ENCODE measurements at regions not wholly inside any gene's neighbourhood (a gene's known extent, or its start where the extent isn't known, plus 50 kb on each side); places are given as distances from the start of the nearest gene placed in this dataset.

GRCh38 chr16:86202760-86203426, 303.9 kb downstream of the IRF8 start:
- DNase-seq (ENCODE audit: extremely low spot score, insufficient read length, low read depth) (no peak), FAIRE-seq (no peak)

GRCh38 chr16:86203557-86204275, 304.8 kb downstream of the IRF8 start:
- no peak for DNase-seq (ENCODE audit: extremely low spot score, insufficient read length, low read depth)
- no peak for FAIRE-seq

DNA sequence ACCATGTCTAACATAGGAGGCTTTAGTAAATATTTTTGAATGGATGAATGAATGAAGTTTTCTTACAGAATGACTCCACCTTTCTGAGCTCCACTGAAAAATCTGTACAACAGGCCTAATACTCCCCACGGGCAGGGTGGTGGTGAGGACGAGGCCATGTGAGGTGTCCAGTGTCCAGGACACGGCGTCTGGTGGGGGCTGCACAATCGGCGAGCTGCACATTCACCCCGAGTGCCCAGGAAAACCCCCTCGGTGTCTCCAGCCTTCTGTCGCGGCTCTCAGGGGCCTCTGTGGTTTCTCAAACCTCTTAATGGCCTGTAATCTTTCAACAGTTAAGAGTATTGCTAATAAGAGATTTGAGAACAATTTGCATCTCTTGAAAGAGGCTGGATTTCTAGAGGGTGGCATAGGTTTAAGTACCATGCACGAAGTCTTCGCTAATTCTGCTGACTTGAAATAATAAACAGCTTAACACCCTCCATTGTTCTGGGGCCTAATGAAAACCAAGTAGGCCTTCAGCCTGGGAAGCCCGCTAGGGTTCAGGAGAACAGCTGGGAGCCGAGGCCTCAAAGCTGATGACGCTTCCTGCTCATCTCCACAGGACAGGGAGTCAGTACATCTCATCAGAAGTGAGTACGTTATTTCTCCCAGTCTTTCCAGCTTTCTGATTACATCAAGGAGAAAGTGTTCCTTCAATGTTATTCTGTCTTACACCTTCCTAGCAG, 304.6 kb upstream of the FOXF1 start:
- FAIRE-seq, result no peak
- DNase-seq (ENCODE audit: extremely low spot score, insufficient read length, low read depth), result no peak

DNA sequence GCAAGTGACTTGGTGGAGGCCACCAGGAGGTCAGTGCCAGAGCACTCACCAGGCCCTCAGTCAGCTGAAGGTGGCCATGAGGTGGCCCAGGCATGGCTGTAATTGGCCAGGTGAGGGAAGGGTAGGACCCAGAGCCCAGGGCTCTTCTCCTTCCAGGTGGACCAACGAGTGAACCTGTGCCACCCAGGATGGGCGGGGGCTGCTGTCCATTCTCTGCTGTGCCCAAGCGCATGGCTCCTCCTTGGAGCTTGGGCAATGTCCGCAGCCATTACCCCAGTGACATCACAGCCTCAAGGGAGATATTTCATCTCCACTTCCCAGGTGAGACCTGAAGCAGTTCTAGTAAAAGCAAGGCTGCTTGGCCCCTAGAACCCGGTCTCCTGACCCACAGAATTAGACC, 303.0 kb upstream of the FOXF1 start:
- no peak for FAIRE-seq

GRCh38 chr16:86209202-86209601, 301.1 kb upstream of the FOXF1 start:
- DNase-seq (ENCODE audit: extremely low spot score, insufficient read length, low read depth) (no peak), FAIRE-seq (no peak)

More for the DNA sequence above, 303.0 kb upstream of the FOXF1 start:
- DNase-seq (ENCODE audit: extremely low spot score, insufficient read length, low read depth), result no peak

DNA sequence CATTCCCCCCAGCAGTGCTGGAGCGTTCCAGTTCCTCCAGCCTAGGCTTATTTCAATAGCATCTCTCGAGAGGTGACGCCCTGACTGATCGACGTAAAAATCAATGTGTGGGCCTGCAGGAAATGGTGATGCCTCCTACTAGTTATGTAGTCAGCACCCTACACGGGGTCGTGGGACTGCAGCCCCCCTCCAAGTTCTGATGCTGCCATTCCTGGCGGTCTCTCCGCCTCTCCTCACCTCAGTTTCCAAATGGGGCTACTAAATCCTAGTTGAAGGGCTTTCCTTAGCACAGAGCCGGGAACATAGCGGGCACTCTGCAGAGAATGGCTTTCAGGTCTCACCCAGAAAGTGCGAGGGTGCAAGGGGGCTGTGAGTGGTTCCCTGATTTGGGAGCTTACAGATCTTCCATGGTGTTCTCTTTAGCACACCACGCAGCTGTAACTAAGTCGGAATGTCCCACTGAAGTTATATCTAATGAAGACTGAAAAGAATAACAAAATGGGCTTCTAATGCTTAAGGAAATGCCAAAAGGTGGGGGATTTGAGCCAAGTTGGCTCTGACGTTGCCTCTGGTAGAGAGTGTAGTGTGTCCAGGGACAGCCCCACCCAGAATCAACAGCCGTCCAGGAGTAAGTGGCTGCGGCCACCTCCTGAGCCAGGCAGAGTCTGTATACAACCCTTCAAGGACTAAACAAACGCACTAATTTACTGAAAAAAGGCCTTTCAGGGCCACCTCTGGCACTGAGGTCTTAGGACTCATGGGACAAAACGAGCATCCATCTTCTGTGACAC, 299.7 kb upstream of the FOXF1 start:
- DNase-seq (ENCODE audit: extremely low spot score, insufficient read length, low read depth) (no peak), FAIRE-seq (no peak)

- no peak for DNase-seq (ENCODE audit: extremely low spot score, insufficient read length, low read depth)
- FAIRE-seq, result no peak
These were observed 299.1 kb upstream of the FOXF1 start for GRCh38 chr16:86211265-86211664.

DNA sequence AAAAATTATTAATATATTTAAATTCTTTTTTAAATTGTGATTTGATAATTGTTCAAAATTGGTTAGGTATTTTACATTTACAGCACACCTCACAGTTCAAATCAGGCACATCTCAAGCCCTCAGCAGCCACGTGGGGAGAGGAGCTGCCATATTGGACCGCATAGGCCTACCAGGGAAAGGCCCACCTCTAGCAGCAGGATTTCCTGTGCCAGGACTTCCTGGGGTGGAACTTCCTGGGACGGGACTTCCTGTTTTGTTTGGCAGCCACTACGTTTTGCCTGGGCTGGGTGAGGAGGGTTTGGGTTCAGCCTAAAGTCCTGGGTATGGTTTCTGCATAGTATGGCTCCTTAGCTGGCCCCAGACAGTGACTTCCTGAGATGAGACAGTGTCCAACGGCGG, 298.5 kb upstream of the FOXF1 start:
- FAIRE-seq, result no peak

GRCh38 chr16:86212706-86213436, 297.5 kb upstream of the FOXF1 start:
- FAIRE-seq, result no peak

More for the DNA sequence above, 298.5 kb upstream of the FOXF1 start:
- DNase-seq (ENCODE audit: extremely low spot score, insufficient read length, low read depth), result no peak

DNA sequence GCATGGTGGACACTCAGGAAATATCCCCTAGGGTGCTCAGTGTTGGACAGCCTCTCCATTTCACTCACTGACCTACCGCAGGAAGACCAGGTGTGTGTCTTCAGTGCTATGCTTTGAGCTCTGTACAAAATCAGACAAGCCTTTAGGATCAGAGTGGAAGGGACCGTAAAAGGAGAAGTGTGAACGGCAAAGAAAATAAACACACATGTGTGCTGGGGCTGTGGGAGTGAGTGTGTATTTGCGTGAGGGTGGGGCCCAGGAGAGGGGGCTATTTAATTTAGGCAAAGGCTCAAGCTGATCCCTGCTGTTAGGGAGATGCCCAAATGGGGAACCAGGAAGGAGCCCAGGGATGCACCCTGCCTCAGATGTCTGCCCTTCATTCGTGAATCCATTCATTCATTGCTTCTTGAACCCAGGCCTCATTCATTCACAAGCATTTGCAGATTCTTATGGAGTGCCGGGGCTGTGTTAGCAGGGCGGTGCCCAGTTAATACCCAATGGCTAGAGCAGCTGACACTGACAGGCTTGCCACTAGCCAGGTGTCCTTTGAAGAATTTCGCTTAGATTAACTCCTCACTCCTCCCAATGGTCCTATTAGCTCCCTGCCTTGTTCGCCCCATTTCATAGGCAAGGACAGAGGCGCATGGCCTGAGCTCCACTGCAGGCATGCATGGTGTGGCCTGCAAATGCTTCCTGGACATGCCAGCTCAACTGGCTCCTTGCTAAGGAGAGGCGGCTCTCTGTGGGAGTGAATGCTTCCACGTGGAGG, 296.7 kb upstream of the FOXF1 start:
- DNase-seq (ENCODE audit: extremely low spot score, insufficient read length, low read depth), result no peak
- no peak for FAIRE-seq

More at GRCh38 chr16:86212706-86213436, 297.5 kb upstream of the FOXF1 start:
- DNase-seq (ENCODE audit: extremely low spot score, insufficient read length, low read depth), result no peak

GRCh38 chr16:86214326-86215232, 295.7 kb upstream of the FOXF1 start:
- FAIRE-seq (no peak), DNase-seq (ENCODE audit: extremely low spot score, insufficient read length, low read depth) (no peak)

DNA sequence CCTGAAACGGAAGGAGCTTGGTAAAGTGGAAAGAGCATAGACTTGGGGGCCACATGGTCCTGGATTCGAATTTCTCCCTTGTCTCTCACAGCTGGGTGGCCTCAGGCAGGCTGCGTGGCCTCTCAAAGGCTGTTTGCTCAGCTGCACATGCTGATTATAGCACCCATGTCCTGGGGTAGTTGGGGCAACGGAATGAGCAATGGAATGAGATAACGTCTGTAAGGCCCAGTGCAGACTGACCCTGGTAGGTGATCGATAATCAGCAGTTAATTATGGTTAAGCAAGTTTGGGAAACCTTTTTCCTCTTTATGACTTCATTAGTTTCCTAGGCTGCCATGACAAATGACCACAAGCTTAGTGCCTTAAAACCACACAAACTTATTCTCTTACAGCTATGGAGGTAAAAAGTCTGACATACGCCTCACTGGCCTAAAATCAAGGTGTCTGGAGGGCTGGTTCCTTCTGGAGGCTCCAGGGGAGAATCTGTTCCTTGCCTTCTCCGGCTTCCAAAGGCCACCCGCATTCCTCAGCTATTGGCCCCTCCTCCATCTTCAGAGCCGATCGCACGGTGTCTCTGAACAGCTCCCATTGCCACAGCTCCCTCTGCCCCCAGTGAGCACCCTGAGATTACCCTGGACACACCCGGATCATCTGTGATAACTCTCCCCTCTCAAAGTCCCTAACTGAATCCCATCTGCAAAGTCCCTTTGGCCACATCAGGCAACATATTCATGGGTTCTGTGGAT, 294.9 kb upstream of the FOXF1 start:
- no peak for FAIRE-seq
- DNase-seq (ENCODE audit: extremely low spot score, insufficient read length, low read depth), result no peak

DNA sequence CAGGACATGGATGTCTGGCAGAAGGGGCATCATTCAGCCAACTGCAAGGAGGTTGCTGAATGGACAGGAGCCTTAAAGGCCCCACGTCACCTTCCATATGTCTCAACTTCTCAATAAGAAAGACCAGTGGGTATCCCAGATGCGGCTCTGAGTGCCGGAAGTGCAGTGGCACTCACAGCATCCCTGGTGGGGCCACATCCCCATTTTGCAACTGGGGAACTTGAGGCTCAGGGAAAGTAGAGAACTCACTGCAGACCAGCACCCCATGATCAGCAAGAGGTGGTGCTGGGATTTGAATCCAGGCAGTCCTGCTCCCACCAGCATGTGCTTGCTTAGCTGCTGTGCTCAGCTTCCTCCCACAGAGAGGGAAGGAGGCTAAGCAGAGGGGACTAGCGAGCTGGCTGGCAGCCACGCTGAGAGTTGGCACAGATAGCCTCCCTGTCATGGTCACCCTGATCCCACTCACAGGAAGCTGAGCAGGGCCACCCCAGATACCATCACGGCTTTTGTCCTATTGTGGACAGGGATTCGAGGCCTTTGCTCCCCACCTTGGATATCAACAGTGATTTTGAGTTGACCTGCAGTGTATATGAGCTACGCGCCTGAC, 294.2 kb upstream of the FOXF1 start:
- FAIRE-seq (no peak), DNase-seq (ENCODE audit: extremely low spot score, insufficient read length, low read depth) (no peak)

GRCh38 chr16:86216591-86216990, 293.7 kb upstream of the FOXF1 start:
- no peak for DNase-seq (ENCODE audit: extremely low spot score, insufficient read length, low read depth)
- no peak for FAIRE-seq

DNA sequence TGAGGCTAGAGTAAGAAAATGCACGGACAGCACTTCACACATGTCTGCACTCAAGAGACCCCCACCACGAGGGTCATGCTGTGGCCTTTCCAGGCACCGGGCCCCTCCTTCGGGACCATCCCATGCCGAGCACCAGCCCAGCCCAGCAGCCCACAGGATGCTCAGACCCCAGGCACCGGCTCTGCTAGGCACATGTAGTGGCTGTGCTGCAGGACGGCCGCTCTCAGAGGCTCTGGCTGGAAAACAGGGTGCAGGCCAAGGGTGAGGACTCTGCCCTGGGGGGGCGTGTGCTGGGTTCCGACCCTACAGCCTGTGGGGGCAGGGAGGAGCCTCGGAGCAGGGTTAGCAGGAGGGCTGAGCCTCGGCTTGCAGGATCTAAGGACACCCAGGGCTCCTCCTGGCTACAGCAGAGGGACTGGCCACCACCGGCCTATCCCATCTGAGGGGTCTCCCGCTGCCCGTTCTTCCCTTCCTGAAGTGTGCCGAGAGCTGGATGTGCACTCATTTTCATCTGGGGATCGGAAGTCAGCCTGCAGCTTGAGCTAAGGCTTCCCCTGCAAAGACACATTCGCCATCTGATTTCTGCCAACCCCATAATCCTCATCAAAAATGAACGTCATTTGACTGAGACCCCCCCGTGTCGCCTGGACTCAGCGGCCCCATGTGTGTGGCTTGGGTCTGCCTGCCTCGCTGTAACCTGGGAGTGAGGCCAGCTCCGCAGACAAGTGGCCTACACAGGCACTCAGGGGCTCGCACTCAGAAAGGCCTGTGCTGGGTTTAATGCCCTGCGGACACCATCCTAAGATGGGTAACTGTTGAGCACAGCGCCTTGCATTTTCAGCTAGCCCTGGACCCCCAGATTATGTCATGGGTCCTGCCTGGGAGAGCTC, 293.1 kb upstream of the FOXF1 start:
- no peak for FAIRE-seq
- no peak for DNase-seq (ENCODE audit: extremely low spot score, insufficient read length, low read depth)

- FAIRE-seq, result no peak
- no peak for DNase-seq (ENCODE audit: extremely low spot score, insufficient read length, low read depth)
These were observed 292.4 kb upstream of the FOXF1 start for GRCh38 chr16:86217891-86218270.
